ENCODE measurements at regions not wholly inside any gene's neighbourhood (a gene's known extent, or its start where the extent isn't known, plus 50 kb on each side); places are given as distances from the start of the nearest gene placed in this dataset.

GRCh38 chr11:10394229-10395101, 60.6 kb upstream of the AMPD3 start:
- Histone ChIP-seq H3K27me3 (no peaks in the 10 kb centered on the region), H3K4me1 (no peaks in the 10 kb centered on the region), H3K36me3 (no peaks in the 10 kb centered on the region), H3K27ac (no peak overlapping the region), H3K9me3 (no peaks in the 10 kb centered on the region), H3K4me3 (no peak overlapping the region)
- peak; percentile 46 for DNase-seq (ENCODE audit: low spot score)
- TF ChIP-seq, protein P1, sequence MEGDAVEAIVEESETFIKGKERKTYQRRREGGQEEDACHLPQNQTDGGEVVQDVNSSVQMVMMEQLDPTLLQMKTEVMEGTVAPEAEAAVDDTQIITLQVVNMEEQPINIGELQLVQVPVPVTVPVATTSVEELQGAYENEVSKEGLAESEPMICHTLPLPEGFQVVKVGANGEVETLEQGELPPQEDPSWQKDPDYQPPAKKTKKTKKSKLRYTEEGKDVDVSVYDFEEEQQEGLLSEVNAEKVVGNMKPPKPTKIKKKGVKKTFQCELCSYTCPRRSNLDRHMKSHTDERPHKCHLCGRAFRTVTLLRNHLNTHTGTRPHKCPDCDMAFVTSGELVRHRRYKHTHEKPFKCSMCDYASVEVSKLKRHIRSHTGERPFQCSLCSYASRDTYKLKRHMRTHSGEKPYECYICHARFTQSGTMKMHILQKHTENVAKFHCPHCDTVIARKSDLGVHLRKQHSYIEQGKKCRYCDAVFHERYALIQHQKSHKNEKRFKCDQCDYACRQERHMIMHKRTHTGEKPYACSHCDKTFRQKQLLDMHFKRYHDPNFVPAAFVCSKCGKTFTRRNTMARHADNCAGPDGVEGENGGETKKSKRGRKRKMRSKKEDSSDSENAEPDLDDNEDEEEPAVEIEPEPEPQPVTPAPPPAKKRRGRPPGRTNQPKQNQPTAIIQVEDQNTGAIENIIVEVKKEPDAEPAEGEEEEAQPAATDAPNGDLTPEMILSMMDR (IDR thresholded peaks at IDR 0.05): no peak

GRCh38 chr11:10395166-10395897, 59.7 kb upstream of the AMPD3 start:
- H3K4me3 ChIP-seq: no peak overlapping the region
- H3K36me3 ChIP-seq: no peaks in the 10 kb centered on the region
- no peaks in the 10 kb centered on the region for H3K4me1 ChIP-seq
- no peaks in the 10 kb centered on the region for H3K27me3 ChIP-seq
- TF ChIP-seq, protein P1 (IDR thresholded peaks at IDR 0.05): no peak
- peak; percentile 56 for DNase-seq (ENCODE audit: low spot score)
- H3K9me3 ChIP-seq: no peaks in the 10 kb centered on the region
- no peak overlapping the region for H3K27ac ChIP-seq

- Histone ChIP-seq H3K9me3 (no peaks in the 10 kb centered on the region), H3K4me3 (no peak overlapping the region), H3K27ac (no peak overlapping the region), H3K27me3 (no peaks in the 10 kb centered on the region), H3K4me1 (peaks cover 0 to 9% of the 10 kb centered on the region in 2 donors), H3K36me3 (no peaks in the 10 kb centered on the region)
- DNase-seq (ENCODE audit: low spot score): peak; percentile 42
- TF ChIP-seq, protein P1 (IDR thresholded peaks at IDR 0.05): no peak
Measured at GRCh38 chr11:10396771-10397170, 58.3 kb upstream of the AMPD3 start.

DNA sequence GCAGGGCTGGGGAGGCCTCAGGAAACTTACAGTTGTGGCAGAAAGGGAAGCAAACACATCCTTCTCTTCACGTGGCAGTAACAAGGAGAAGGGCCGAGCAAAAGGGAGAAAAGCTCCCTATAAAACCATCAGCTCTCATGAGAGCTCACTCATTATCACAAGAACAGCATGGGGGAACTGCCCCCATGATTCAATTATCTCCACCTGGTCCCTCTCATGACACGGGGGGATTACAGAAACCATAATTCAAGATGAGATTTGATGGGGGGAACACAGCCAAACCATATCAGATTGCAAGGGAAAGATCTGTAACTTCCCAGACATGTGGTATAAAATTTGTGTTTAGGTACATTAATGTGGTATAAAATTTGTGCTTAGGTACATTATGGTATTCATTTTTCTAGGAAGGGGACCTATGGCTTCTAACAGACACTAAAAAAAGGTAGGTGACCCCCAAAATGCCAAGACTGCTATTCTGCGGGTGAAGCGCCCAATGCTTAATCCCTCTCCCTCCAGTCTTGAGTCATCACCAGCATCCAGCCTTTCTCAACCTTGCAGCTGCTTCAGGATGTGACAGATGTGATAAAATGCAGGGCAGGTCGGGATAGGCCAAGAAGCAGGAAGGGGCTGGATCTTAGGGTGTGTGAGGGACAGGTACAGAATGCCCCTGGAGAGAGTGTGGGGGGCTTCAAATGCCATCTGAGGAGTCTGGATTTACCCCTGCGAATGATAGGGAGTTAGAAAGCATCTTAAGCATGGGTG, 57.7 kb upstream of the AMPD3 start:
- Histone ChIP-seq H3K27me3 (no peaks in the 10 kb centered on the region), H3K4me1 (peaks cover 0 to 9% of the 10 kb centered on the region in 2 donors), H3K4me3 (no peak overlapping the region), H3K9me3 (no peaks in the 10 kb centered on the region), H3K27ac (no peak overlapping the region), H3K36me3 (no peaks in the 10 kb centered on the region)
- TF ChIP-seq, protein P1 (IDR thresholded peaks at IDR 0.05): no peak
- DNase-seq (ENCODE audit: low spot score): no peak

- no peak overlapping the region for H3K27ac ChIP-seq
- no peak overlapping the region for H3K4me3 ChIP-seq
- TF ChIP-seq, protein P1 (IDR thresholded peaks at IDR 0.05): no peak
- peak; percentile 59 for DNase-seq (ENCODE audit: low spot score)
- no peaks in the 10 kb centered on the region for H3K27me3 ChIP-seq
- H3K36me3 ChIP-seq: no peaks in the 10 kb centered on the region
- H3K4me1 ChIP-seq: peaks cover 0 to 9% of the 10 kb centered on the region in 2 donors
- H3K9me3 ChIP-seq: no peaks in the 10 kb centered on the region
Measured at GRCh38 chr11:10398525-10398924, 56.5 kb upstream of the AMPD3 start.
